Renal pelvis (tissue), 1 donor: ENCODE measurements at regions not wholly inside any gene's neighbourhood (a gene's known extent, or its start where the extent isn't known, plus 50 kb on each side); places are given as distances from the start of the nearest gene placed in this dataset.

Experiments used
- DNase-seq: peaks from one replicate; pipeline ENCODE4 v3.0.0-alpha.2; 2013

DNA sequence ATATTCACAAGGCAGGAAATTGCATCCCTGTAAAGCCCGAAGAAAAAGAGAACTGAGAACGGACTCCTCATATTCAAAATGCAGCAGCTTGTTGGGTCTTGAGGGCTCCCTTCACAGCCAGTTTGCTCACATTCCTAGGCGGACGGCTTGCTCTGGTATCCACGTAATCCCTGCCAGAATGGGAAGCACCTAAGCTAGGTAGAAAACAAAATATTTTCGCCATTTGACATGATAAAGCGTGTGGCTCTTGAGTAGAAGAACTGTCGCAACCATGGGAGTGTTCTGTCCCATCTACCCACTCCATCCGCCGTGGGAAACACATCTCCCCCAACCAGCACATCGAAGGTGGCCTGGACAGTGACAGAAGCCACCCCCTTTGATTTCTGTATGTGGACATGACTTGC is 183.1 kb downstream of the GAS1 start:
- DNase-seq, result no peak

DNA sequence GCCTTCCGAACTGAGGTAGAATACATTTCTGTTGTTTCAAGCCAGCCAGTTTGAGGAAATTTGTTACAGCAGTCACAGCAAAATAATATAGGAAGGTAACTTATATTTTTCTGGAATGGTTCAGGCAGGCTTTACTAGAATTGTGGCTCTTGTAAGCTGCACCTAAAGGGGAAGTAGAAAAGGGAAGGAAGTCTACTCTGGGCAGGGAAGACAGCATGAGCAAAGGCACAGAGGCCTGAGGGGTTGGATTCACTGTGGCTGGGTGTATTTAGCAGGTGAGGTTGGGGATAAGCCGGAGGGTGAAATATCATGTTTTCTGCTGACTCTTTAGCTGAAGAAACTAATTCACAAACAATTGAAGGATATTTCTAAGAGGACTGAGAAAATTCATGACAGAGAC is 183.5 kb downstream of the GAS1 start:
- DNase-seq, result no peak

DNA sequence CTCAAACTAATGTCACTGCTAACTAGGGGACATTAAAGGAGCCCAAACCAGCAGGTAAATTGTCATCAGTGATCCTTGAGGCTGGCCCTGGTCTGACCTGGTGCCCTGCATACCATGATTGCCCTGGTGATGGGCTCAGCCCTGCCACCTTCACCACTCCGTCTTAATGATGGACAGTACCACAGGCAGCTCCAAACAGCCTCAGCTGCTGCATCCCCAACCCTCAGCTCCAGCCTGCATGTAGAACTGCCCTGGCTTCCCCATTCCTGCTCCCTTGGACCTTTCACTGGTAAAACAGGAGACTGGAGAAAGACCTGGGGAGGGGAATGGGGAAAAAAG is 190.0 kb downstream of the GAS1 start:
- no peak for DNase-seq

DNA sequence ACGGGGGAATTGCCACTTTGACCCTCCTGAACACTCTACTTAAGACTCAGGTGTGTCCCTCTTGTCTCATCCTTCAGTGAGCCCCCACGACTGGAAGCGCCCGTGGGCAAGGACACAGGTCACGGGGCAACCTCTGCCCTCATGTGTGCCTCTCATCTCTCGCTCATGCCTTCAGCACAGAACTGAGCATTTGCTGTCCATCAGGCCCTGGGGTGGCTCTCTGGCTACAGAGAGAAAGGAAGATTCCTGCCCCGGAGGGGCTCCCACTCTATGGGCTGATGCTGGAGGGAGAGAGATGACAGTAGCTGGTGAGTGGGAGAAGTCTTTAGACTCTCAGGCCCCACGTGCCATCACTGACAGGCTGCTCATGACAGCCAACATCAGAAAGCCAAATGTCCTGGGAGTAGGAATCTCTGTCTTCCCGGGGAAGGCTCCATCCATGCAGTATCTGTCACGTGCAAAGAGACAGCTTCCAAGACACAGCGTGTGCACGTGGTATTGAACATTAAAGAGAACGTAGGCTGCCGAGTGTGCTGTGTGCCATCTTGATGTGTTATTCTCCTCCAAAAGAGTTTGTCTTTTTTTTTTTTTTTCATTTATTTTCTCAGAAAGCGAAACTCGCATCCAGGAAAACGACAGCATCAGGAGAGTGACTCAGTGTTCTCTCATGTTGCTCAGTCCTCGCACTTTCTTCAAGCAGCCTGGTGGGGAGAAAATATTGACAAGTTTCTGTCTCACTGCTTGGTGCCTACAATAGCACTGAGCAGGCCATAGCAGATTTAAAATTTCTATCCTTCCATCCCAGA is 190.5 kb downstream of the GAS1 start:
- DNase-seq, result no peak

DNA sequence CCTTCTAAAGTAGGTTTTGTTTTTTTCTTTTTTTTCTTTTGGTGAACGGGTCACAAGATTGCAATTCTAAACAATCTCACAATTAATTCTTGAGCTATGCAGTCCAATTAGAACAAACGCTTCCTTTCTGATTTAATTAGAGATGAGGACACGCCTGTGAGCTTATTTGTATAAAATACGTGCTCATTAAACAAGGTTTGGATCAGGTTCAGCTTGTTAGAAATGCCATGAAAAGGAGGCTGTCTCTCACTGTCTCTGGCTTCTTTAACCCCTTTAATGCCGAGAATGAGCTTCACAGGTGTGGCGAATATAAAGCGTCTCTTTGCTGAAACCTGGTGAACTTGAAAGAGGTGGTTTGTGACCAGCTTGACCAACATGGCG is 191.8 kb downstream of the GAS1 start:
- DNase-seq, result no peak

DNA sequence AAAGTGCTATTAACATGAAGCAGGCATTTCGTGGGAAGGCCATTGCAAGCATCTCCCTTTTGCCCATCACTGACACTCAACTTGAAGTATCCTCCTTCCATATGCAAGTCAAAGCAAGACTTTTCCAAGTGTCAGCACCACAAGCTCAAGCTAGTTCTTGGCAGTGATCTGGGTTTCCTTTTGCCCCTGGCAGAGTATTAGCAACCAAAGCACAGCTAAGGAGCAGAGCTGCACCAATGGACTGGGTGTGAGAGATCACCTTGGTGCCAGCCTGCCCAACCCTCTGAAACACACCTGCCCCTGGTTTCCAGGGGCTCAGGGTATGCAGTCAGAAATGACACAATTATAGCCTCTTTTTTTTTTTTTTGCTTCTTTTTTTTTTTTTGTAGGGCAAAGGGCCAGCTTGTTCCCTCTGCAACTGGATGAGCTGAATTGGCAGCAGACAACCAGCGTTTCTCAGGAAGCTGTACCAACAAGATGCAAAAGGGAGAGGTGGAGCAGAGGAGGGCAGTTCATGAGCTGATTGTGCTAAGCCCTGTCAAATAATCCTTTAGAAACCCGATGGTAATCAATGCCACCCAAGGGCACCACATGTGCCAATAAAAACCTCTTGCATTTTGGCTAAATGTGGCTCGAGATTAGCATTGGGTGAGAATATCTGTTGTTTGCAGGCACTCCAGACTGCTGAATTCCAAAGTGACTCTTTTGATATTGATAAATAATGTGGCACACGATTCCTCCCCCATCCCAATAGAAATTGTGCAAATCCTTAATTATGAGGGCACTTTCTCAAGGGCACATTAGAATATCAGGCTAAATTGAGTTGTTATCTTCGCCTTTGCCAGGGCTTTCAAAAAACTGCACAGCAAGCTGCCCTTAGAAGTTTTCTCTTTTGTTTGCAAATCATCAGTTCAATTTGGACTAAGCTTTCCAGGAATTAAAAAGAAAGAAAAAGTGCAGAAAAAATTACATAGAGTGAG is 192.4 kb downstream of the GAS1 start:
- DNase-seq, result no peak

DNA sequence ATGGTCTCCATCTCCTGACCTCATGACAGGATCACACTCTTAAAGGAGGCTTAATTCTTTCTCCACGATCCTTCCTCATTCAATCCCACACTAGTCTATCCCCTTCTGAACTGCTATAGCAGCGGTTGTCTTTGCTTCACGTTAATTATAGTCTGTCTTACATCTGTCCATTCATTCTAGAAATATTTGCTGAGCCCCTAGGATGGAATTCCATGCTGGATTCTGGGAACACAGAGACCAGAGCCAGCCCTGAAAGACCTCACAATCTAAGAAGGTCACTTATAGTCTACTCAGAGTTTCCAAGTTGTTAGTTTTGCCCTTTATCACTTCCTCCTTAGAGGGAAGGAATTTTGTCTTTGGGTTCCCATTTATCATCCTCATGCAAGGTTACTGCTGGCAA is 193.5 kb downstream of the GAS1 start:
- no peak for DNase-seq

DNA sequence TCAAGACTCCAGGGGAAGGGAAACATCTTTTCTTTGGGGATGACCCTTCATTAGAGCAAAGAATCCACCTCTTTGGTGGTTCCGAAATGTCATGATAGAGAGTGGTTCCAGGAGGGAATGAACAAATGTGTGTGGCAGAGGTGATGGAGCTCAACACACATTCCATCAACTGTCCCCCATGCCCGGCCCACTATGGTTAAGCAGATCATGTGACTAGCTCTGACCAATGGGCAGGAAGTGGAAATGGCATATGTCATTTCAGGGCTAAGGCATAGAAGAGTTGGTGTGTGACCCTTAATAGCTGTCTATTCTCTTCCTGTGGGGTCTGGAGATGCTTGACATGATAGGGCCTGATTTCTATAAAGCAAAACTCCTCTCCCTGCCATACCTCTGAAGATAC is 194.6 kb downstream of the GAS1 start:
- DNase-seq, result no peak

DNA sequence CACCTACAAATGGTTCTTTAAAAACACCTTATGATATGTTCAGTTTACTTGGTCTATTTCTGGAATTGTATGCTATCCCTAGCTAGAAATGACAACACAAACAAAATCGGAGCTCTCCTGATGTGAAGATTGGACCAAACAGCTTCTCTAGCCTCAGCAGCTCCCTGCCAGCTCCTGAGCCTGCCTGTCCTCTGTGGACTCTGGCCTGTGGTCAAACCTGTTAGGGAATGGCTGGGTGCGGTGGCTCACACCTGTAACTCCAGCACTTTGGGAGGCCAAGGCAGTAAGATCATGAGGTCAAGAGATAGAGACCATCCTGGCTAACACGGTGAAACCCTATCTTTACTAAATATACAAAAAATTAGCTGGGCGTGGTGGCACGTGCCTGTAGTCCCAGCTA is 195.3 kb downstream of the GAS1 start:
- DNase-seq, result no peak

DNA sequence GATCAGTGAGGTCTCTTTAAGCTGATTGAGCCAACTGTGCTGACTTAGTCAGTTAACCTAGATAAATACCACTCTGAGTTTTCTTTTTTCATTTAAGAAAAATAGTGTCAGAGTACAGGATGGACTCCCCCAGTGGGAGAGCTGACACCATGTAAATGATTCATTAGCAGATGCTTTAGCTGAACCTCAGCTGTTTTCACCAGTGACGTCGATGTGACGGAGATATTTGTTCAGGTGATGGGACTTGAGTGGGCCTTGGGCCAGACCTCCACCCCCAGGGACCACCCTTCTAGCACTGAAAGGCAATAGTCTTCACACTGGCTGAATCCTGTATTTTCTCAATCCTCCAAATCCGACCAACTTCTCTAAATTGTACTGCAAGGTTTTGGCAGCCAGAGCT is 196.1 kb downstream of the GAS1 start:
- DNase-seq, result no peak

DNA sequence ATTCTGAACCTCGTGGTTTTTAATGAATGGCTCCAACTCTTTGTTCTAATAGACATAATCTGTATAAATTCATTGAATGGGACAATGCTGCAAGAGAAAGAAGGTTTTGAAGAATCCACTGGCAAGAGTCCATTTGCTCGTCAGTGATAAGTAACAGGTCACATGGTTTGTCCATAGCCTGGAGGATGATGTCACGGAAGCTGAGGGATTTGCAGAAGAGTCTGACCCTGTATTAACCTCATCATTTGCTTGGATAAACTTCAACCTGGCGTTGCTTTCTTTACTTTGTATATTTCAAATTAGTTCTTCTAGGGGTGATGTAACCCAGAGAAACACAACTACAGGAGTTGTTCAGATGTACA is 197.4 kb downstream of the GAS1 start:
- no peak for DNase-seq

DNA sequence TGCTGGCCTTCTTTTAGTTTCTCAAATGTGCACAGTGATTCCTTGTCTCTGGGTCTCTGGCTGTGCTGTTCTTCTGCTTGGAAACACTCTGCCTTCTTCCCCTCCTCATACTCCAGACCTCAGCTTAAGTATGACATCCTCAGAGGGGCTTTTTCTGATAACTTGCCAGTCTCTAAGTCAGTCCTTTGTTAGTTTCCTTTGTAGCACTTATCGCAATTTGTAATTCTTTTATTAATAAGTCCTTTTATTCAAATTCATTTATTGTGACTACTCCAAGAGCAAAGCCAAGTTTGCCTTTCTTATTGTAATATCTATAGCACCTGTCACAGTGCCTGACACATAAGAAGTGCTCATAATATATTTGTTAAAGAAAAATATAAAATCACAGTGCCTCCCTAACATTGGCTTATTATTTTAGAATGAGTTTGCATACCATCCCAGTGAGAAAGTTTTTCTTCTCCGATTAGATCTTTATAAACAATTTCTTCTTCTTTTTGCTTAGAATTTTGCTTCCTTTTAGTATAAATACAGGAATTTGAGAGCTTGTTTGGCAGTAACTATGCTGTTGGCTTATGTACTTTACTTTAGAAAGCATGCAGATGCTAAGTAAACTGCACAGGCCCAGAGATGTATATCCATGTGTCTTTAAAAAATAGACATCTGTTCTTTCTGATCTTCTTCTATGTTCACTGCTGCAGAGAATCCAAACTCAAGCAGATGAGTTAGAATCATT is 198.0 kb downstream of the GAS1 start:
- DNase-seq, result no peak

DNA sequence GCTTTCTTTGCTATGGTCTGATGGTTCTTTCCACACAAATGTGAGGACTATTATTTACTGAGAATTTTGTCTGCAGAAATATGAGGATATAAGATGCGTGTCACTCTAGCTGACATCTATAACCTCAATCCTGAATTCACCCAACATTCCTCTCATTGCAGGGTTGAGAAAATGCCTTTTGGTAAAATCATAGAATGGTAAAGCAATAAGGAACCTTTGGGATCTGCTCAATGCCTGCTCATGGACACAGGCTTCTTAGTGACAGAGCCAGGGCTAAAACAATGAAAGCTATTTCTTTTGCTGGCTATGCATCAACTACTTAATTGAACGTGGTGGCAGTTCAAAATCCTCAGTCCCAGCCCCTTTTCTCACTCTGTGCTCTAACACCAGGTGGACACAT is 199.6 kb downstream of the GAS1 start:
- no peak for DNase-seq

DNA sequence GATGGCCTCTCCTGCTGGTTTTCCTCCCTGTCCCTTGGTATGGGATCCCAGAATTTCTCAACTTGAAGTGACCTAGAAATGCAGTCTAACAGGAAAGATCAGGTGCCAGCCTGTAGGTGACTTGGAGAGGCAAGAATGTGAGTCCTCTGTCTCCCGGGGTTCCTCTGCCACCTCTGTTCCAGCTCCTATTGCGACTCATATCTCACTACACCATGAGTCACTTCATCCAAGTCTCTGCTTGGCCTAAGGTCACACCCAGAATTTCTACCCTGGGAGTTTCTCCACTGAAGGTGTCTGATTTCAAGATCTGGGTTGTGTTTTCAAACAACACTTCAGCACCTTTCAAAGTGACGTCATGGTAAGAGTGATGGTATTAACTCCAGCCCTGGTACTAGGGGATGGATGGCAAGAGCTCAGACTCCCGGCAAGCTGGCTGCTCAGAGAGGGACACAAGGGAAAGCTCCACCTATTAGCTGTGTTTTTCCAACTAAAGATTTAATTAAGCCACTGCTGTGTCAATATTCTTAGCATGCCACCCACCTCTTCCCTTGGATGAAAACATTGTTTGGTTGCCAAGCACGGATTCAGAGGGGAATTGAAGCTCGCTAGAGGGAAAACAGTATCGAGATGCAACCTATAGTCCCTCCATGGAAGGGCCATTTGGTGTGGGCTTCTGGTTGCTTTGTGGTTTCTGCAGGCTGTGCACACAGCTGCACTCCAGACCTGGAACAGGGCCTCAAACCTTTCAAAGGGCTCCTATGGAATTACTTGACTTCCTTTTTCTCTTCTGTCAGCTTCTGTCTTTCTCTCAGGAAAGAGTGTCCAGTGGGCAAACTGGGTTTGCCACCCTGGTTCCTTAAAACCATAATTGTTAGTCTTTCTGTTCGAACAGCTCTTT is 205.7 kb downstream of the GAS1 start:
- no peak for DNase-seq

DNA sequence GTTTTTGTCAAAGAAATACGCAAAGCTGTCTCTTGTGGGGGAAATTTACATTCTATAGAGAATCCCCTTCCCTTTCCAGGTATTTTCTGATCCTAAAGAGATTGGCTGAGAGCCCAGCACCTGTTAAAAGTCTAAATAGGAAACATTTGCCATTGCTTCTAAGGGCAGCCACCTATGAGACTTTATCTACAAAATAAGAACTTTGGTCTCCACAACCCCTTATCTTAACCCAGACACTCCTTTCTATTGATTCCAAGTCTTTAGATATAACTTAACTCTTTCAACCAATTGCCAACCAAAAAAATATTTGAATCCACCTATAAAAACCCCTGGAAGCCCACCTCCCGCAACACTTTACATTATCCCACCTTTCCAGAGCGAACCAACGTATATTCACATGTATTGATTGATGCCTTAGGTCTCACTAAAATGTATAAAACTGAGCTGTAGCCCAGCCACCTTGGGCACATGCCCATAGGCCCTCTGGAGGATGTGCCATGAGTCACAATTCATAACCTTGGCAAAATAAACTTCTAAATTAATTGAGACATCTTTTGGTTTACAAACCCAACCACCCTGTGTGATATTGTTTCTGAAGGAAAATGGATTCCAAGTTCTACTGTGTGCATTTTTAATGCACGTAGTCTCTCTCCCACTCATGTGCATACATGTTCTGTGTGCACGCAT is 211.4 kb downstream of the GAS1 start:
- DNase-seq, result no peak

DNA sequence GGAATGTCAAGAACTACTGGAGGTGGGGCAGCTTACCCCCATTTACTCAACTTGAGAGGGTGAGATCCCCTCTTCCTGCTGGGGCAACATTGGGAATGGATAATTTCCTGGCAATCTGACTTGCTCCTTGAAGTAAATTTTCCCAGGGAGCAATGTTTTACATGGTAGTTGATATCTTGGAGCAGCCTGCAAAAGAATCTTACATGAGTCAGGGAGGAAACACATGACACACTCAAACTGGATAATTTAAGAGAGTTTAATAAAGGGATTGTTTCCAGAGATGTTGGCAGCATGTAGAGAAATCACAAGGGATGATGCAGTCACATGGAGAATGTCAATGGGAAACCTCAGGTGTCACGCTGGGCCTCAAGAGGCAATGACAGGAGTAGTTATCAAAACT is 212.5 kb downstream of the GAS1 start:
- DNase-seq, result no peak

DNA sequence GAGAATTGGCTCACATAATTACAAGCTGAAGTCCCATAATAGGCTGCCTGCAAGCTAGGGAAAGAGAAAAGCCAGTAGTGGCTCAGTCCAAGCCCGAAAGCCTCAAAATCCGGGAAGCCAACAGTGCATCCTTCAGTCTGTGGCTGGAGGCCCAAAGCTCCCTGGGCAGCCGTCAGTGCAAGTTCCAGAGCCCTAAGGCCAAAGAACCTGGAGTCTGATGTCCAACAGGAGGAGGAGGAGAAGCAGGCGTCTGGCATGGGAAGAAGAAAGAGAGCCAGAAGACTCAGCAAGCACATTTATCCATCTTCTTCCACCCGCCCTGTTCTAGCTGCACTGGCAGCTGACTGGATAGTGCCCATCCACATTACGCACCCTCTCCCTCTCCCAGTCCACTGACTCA is 213.4 kb downstream of the GAS1 start:
- DNase-seq, result no peak

DNA sequence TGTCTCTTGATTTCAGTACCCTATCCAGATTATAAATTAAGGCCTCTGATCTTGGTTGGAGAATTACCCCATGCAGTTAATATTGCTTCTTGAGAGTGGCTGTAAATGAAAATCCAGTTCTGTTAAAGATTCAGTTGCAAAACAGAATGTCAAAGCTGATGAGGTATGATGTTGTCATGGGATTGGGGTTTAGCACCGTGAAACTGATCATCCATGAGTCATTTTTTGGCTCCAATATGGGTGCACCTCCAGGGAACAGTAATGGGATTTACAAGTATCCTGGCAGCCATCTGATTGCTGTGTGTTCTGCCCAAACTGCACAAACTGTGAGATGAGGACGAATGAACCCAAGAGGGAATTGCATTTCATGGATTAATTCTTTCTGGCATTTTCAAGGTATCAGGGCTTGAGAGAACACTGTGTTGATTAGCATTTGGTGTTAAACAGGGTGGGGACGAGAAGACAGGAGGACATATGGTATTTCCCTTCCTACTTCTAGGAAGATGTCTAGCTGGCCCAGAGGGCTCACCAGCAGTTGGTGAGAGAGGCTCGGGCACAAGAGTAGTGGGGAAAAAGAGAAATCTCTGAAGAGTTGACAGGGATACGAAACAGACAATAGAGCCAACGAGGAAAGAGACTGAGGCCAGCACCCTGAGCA is 214.7 kb downstream of the GAS1 start:
- DNase-seq, result no peak

DNA sequence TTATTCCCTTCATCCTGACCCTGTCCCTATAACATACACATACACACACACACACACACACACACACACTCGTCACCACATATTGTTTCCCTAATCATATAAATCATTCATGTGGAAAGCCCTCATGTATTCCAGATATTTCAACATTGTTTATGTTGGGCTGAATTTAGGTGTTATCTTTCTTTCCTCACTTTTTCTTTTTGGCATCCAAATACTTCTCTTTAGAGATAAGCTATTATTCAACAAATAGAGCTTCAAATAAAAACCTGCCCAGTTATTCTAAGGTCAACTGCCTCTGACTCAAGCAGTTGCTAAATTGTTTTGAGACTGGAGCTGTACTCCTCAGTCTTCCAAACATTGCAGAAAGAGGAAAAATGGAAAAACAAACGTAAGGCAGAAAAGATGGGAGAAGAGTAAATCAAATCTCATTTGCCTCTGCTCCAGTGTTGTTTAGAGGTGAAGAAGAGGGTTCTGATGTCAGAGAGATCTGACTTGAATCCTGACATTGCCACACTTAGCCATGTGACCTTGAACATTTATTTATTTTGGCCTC is 215.7 kb downstream of the GAS1 start:
- no peak for DNase-seq
